ENCODE measurements at regions not wholly inside any gene's neighbourhood (a gene's known extent, or its start where the extent isn't known, plus 50 kb on each side); places are given as distances from the start of the nearest gene placed in this dataset.
"Not testable (repeated sequence)": the region's sequence is repeated elsewhere in the genome, so short reads cannot be mapped to it uniquely, and the experiment has no call there.

DNA sequence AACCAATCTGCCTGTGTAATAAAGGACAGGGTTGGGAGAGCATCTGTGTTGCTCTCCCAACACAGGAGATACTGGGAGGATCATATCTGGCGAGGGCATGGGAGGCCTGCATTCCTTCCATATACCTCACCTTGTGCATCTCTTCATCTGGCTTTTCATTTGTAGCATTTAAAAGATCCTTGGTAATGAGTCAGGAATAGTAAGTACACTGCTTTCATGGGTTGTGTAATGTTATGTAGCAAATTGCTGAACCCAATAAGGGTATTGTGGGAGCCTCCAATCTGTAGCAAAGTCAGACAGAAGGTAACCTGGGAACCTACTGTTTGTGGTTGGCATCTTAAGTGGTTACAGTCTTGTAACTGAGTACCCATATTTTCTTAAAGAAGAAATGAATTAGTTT, 210.8 kb downstream of the LMLN start:
- not testable (repeated sequence) for TF ChIP-seq EZH2 (IDR thresholded peaks at IDR 0.05)
- TF ChIP-seq, protein P1, sequence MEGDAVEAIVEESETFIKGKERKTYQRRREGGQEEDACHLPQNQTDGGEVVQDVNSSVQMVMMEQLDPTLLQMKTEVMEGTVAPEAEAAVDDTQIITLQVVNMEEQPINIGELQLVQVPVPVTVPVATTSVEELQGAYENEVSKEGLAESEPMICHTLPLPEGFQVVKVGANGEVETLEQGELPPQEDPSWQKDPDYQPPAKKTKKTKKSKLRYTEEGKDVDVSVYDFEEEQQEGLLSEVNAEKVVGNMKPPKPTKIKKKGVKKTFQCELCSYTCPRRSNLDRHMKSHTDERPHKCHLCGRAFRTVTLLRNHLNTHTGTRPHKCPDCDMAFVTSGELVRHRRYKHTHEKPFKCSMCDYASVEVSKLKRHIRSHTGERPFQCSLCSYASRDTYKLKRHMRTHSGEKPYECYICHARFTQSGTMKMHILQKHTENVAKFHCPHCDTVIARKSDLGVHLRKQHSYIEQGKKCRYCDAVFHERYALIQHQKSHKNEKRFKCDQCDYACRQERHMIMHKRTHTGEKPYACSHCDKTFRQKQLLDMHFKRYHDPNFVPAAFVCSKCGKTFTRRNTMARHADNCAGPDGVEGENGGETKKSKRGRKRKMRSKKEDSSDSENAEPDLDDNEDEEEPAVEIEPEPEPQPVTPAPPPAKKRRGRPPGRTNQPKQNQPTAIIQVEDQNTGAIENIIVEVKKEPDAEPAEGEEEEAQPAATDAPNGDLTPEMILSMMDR (IDR thresholded peaks at IDR 0.05), result not testable (repeated sequence)

Data from neural progenitor cell (in vitro differentiated cells).